22Rv1 (cell line): ENCODE measurements at regions not wholly inside any gene's neighbourhood (a gene's known extent, or its start where the extent isn't known, plus 50 kb on each side); places are given as distances from the start of the nearest gene placed in this dataset.

Experiments used
- CTCF ChIP-seq: fragments of 450-650 bp; IDR thresholded peaks from 2 replicates; pipeline ENCODE4 v1.5.1; 2017; ENCODE audit warnings: mild to moderate bottlenecking
- ZFX ChIP-seq: fragments of 450-650 bp; IDR thresholded peaks from 2 replicates; pipeline ENCODE4 v1.6.1; 2017; ENCODE audit warnings: antibody characterized with exemption, borderline replicate concordance

- TF ChIP-seq CTCF (no peak), ZFX (no peak)
These were observed 128.1 kb downstream of the EFNB2 start for GRCh38 chr13:106407338-106407737.
